ENCODE measurements at regions not wholly inside any gene's neighbourhood (a gene's known extent, or its start where the extent isn't known, plus 50 kb on each side); places are given as distances from the start of the nearest gene placed in this dataset.
A peak's percentile ranks its signal among the peaks of the same experiment; 100 is the strongest.

DNA sequence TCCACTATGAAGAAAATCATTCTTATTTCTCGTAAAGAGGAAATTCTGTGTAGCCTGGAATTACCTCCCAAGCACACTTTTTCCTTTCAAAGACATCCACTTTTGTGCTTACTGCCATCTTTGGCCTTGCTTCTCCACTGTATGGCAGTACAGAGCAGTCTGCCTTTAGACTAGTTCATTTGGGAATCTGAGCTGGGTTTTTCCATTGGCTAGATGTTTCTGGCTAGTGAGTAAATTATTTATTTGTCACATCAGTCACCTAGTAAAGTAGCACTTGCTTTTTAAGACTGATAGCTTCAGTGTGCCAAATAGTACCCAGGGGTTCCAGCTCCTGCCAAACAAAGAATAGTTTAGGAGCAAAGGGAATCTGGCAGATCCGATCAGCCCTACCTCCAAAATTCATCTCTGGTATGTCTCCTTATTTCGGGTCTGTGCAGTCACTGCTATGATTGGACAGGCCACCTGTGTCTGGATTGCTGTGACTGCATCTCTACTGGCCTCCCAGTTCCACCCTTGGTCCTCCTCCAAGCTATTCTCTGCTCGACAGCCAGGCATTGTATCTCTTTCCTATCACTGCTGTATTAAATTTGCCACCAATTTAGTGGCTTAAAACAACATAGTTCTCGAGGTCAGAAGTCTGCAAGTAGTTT is 97.6 kb downstream of the NUDT12 start:
- TF ChIP-seq, protein P1, sequence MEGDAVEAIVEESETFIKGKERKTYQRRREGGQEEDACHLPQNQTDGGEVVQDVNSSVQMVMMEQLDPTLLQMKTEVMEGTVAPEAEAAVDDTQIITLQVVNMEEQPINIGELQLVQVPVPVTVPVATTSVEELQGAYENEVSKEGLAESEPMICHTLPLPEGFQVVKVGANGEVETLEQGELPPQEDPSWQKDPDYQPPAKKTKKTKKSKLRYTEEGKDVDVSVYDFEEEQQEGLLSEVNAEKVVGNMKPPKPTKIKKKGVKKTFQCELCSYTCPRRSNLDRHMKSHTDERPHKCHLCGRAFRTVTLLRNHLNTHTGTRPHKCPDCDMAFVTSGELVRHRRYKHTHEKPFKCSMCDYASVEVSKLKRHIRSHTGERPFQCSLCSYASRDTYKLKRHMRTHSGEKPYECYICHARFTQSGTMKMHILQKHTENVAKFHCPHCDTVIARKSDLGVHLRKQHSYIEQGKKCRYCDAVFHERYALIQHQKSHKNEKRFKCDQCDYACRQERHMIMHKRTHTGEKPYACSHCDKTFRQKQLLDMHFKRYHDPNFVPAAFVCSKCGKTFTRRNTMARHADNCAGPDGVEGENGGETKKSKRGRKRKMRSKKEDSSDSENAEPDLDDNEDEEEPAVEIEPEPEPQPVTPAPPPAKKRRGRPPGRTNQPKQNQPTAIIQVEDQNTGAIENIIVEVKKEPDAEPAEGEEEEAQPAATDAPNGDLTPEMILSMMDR (IDR thresholded peaks at IDR 0.05): peak; percentile 57
- peak overlapping the region; percentile 27 for H3K27ac Mint-ChIP-seq
- no peaks in the 10 kb centered on the region for H3K9me3 Mint-ChIP-seq
- peak; percentile 32 for DNase-seq
- H3K4me3 Mint-ChIP-seq: no peak overlapping the region
- H3K4me1 Mint-ChIP-seq (ENCODE audit: low read depth): peaks cover 100% of the 10 kb centered on the region
- no peaks in the 10 kb centered on the region; the same call in 1 of the 2 replicates for H3K27me3 Mint-ChIP-seq (ENCODE audit: insufficient read depth)
- H3K36me3 Mint-ChIP-seq (ENCODE audit: low read depth): no peaks in the 10 kb centered on the region; the same call in 1 of the 2 replicates

DNA sequence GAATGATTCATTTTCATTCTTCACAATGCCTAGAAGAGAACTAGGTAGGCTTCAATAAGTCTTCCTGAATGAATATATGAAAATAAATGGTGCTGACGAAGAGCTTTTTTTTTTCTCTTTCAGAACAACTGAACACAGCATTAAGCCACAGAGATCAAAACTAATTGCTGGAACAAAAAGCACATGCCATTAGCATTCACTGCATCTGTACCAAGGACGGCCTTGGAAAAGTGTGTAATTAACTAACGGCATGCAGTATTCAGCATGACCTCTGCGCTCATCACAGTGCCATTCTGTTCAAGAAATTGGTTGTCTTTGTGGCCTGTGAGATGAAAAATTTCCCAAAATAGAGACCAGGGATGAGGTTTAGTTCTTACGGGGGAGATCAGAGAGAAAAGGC is 99.3 kb downstream of the NUDT12 start:
- DNase-seq: no peak
- Mint-ChIP-seq H3K36me3 (ENCODE audit: low read depth) (no peaks in the 10 kb centered on the region; the same call in 1 of the 2 replicates), H3K4me3 (no peak overlapping the region), H3K4me1 (ENCODE audit: low read depth) (peaks cover 100% of the 10 kb centered on the region), H3K27ac (peak overlapping the region; percentile 34; the same call in 1 of the 2 replicates), H3K27me3 (ENCODE audit: insufficient read depth) (no peaks in the 10 kb centered on the region; the same call in 1 of the 2 replicates), H3K9me3 (no peaks in the 10 kb centered on the region)
- TF ChIP-seq, protein P1 (IDR thresholded peaks at IDR 0.05): no peak

DNA sequence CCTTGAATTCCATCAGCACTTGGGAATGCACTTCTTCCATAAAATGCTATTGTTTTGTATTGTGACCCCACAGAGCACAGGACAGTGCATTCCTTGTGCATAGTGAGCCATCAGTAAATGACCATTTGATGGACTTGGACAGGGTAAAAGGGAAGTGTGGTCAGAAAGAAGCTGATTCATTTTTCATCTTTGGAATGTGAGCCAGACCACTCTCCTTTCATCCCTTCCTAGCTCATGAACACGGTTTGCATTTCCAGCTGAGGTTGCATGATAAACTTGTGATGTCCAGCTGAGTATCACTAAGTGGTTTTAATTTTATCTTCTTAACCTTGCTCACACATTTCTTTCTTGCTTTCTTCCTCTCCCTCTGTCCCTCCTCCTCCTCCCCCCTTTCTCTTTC is 101.3 kb downstream of the NUDT12 start:
- Mint-ChIP-seq H3K36me3 (ENCODE audit: low read depth) (peaks cover 11% of the 10 kb centered on the region), H3K4me1 (ENCODE audit: low read depth) (peaks cover 100% of the 10 kb centered on the region), H3K4me3 (peak overlapping the region; percentile 62), H3K27ac (peak overlapping the region; percentile 80), H3K9me3 (no peaks in the 10 kb centered on the region), H3K27me3 (ENCODE audit: insufficient read depth) (no peaks in the 10 kb centered on the region; the same call in 1 of the 2 replicates)
- TF ChIP-seq, protein P1 (IDR thresholded peaks at IDR 0.05): no peak
- DNase-seq: peak; percentile 85

DNA sequence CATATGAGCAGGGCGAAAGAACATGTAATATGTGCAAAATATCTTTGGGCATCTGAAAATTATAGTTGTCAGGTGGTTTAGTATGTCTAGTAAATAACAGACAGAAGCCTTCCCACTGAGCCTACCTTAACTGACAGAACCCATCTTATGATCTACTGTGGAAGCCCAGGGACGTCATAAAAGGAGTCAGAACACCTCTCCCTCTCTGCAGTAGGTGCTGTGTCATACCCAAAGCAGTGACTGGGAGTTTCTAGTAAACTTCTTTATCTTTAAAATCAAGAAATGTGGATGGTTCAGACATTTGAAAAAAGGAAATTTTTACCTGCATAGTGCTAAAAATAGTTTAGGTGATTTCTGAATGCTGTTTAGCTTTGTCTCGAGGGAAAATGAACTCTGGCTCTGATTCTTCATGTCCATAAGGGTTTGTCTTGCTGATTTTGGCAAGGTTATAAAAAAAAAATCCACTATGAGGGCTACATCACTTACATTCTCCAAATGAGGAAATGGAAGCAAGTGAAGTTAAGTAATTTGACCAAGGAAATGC is 104.0 kb downstream of the NUDT12 start:
- peaks cover 92% of the 10 kb centered on the region for H3K4me1 Mint-ChIP-seq (ENCODE audit: low read depth)
- peaks cover 18% of the 10 kb centered on the region for H3K36me3 Mint-ChIP-seq (ENCODE audit: low read depth)
- DNase-seq: no peak
- H3K4me3 Mint-ChIP-seq: no peak overlapping the region
- peak overlapping the region; percentile 71 for H3K27ac Mint-ChIP-seq
- H3K9me3 Mint-ChIP-seq: no peaks in the 10 kb centered on the region
- TF ChIP-seq, protein P1 (IDR thresholded peaks at IDR 0.05): no peak
- no peaks in the 10 kb centered on the region for H3K27me3 Mint-ChIP-seq (ENCODE audit: insufficient read depth)

DNA sequence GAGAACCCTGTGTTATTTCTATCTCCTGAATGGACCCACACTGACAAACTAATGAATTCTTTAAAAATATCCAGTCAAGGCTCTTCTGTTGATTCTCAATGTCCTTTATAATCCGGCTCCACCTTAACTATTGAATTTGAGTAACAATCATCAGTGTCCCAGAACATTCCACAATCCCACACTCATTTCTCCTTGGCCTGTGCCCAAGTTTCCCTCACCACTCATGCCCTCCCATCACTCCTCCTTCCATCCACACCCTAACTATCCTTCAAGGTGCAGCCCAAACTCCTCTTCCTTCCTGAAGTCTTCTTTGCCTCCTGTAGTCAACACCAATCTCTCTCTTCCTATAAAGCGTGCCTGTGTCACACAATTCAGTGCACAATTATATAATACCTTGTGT is 106.1 kb downstream of the NUDT12 start:
- Mint-ChIP-seq H3K9me3 (no peaks in the 10 kb centered on the region), H3K27ac (peak overlapping the region; percentile 3; the same call in 1 of the 2 replicates), H3K4me3 (no peak overlapping the region), H3K4me1 (ENCODE audit: low read depth) (peaks cover 92% of the 10 kb centered on the region), H3K36me3 (ENCODE audit: low read depth) (peaks cover 18% of the 10 kb centered on the region), H3K27me3 (ENCODE audit: insufficient read depth) (no peaks in the 10 kb centered on the region)
- DNase-seq: no peak
- TF ChIP-seq, protein P1 (IDR thresholded peaks at IDR 0.05): no peak
